OCI-LY7 (cell line): ENCODE measurements at regions not wholly inside any gene's neighbourhood (a gene's known extent, or its start where the extent isn't known, plus 50 kb on each side); places are given as distances from the start of the nearest gene placed in this dataset.

Source experiments
- EZH2phosphoT487 ChIP-seq: fragments of 200-600 bp; sonication (generic); IDR thresholded peaks from 2 replicates; pipeline ENCODE4 v1.6.1; 2018; ENCODE audit warnings: low read depth, borderline replicate concordance, mild to moderate bottlenecking, mixed run types, antibody characterized with exemption, low read length, moderate library complexity, mixed read lengths
- TF ChIP-seq, protein P1 (sequence below): fragments of 200-600 bp; sonication (generic); conservative IDR thresholded peaks from 2 replicates; pipeline ENCODE4 v1.5.1; 2014; ENCODE audit warnings: mild to moderate bottlenecking, antibody characterized with exemption, low read length, moderate library complexity, mixed read lengths

DNA sequence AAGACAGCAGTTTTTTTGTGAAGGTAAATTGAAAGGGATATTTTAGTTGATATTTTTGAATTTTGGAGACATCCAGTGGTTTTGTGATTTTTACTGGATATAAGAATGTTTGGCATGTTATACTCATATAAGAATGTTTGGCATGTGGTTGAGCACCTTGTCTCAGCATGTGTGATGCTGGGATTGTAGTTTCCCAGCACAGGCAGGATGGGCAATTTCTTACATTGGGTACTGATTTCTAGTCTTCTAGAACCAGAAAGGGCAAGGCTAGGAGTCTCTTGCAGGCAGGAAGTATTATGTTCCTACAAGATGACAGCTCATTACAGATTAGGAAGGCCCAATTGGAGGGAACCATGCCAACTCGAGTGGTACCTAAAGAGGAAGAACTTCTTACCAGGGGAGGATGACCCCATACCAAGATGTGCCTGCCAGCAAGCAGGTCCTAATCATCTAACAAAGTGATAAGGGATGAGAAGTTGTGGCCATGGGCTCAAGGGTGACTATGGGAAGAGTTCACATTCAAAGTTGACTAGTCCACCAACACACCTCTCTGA lies 377.8 kb downstream of the UTRN start:
- TF ChIP-seq, protein P1, sequence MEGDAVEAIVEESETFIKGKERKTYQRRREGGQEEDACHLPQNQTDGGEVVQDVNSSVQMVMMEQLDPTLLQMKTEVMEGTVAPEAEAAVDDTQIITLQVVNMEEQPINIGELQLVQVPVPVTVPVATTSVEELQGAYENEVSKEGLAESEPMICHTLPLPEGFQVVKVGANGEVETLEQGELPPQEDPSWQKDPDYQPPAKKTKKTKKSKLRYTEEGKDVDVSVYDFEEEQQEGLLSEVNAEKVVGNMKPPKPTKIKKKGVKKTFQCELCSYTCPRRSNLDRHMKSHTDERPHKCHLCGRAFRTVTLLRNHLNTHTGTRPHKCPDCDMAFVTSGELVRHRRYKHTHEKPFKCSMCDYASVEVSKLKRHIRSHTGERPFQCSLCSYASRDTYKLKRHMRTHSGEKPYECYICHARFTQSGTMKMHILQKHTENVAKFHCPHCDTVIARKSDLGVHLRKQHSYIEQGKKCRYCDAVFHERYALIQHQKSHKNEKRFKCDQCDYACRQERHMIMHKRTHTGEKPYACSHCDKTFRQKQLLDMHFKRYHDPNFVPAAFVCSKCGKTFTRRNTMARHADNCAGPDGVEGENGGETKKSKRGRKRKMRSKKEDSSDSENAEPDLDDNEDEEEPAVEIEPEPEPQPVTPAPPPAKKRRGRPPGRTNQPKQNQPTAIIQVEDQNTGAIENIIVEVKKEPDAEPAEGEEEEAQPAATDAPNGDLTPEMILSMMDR = no peak
- no peak for TF ChIP-seq EZH2phosphoT487
